BLaER1 (cell line): ENCODE measurements at regions not wholly inside any gene's neighbourhood (a gene's known extent, or its start where the extent isn't known, plus 50 kb on each side); places are given as distances from the start of the nearest gene placed in this dataset.

Source experiments
- H3K27ac ChIP-seq: shearing (Covaris generic); formaldehyde crosslinking; 2 replicates; pipeline ENCODE4 v1.8.1; 2022
- H3K27me3 ChIP-seq: shearing (Covaris generic); formaldehyde crosslinking; 2 replicates; pipeline ENCODE4 v1.8.1; 2022
- H3K36me3 ChIP-seq: shearing (Covaris generic); formaldehyde crosslinking; 2 replicates; pipeline ENCODE4 v1.8.1; 2022
- H3K4me1 ChIP-seq: shearing (Covaris generic); formaldehyde crosslinking; 2 replicates; pipeline ENCODE4 v1.8.1; 2022
- H3K4me2 ChIP-seq: shearing (Covaris generic); formaldehyde crosslinking; 2 replicates; pipeline ENCODE4 v1.8.1; 2022
- H3K4me3 ChIP-seq: shearing (Covaris generic); formaldehyde crosslinking; 2 replicates; pipeline ENCODE4 v1.8.1; 2022
- H3K9ac ChIP-seq: shearing (Covaris generic); formaldehyde crosslinking; 2 replicates; pipeline ENCODE4 v1.8.1; 2022
- H3K9me3 ChIP-seq: shearing (Covaris generic); formaldehyde crosslinking; 2 replicates; pipeline ENCODE4 v1.8.1; 2022
- H4K20me1 ChIP-seq: shearing (Covaris generic); formaldehyde crosslinking; 2 replicates; pipeline ENCODE4 v1.8.1; 2022
- Cebpa-rat ChIP-seq: shearing (Covaris generic); IDR thresholded peaks from 2 replicates; pipeline ENCODE4 v1.8.1; 2022

DNA sequence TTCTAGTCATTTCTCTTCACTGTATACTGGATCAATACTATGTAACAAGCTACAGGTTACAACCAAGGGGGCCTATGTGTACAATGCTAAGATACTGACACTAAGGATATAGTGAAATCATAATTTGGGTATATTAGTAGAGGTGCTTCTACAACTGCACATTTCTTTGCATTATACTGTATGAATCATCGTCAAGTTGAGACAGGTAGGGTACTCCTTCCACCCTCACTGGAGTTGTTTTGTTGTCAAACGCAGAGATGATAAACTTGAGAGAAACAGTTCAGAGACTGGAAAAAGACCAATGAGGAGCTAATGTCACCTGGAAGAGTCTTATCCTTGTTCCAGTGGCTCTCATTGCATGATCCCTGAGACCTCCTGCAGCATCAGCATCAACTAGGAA lies 208.2 kb upstream of the PRPS1L1 start:
- no peak overlapping the region for H3K4me3 ChIP-seq
- H3K27me3 ChIP-seq = no peaks in the 10 kb centered on the region
- no peaks in the 10 kb centered on the region for H3K9me3 ChIP-seq
- H3K27ac ChIP-seq = no peak overlapping the region
- TF ChIP-seq Cebpa-rat = no peak
- no peaks in the 10 kb centered on the region for H4K20me1 ChIP-seq
- no peak overlapping the region for H3K9ac ChIP-seq
- H3K4me1 ChIP-seq = no peaks in the 10 kb centered on the region
- H3K4me2 ChIP-seq = no peak overlapping the region
- no peaks in the 10 kb centered on the region for H3K36me3 ChIP-seq

DNA sequence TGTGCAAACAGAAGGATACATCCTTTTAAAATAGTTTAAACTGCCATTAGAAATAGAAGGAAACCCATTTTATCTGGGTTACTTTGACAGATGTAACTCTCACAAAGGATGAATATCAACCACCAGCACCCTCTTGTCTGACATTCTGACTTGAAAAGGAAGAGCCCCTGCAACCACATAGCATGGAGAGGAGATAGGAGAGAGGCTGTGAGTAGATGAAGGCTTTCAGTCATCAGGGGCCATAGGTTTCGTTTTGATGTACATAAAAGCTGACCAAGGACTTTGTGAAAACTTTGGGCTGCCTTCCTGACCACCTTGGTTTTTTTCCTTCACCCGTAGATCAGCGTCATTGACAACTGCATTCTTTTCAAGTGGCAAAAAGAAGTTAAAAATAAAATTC lies 211.6 kb upstream of the PRPS1L1 start:
- TF ChIP-seq Cebpa-rat = no peak
- Histone ChIP-seq H3K27me3 (no peaks in the 10 kb centered on the region), H4K20me1 (no peaks in the 10 kb centered on the region), H3K9me3 (no peaks in the 10 kb centered on the region), H3K4me1 (no peaks in the 10 kb centered on the region), H3K4me3 (no peak overlapping the region), H3K4me2 (no peak overlapping the region), H3K27ac (no peak overlapping the region), H3K9ac (no peak overlapping the region), H3K36me3 (no peaks in the 10 kb centered on the region)

- no peaks in the 10 kb centered on the region for H3K9me3 ChIP-seq
- no peak overlapping the region for H3K4me2 ChIP-seq
- no peaks in the 10 kb centered on the region for H3K27me3 ChIP-seq
- TF ChIP-seq Cebpa-rat = no peak
- H3K36me3 ChIP-seq = no peaks in the 10 kb centered on the region
- no peaks in the 10 kb centered on the region for H4K20me1 ChIP-seq
- no peak overlapping the region for H3K4me3 ChIP-seq
- no peak overlapping the region for H3K27ac ChIP-seq
- no peak overlapping the region for H3K9ac ChIP-seq
- no peaks in the 10 kb centered on the region for H3K4me1 ChIP-seq
These were observed 214.0 kb upstream of the PRPS1L1 start for GRCh38 chr7:18241543-18242231.

DNA sequence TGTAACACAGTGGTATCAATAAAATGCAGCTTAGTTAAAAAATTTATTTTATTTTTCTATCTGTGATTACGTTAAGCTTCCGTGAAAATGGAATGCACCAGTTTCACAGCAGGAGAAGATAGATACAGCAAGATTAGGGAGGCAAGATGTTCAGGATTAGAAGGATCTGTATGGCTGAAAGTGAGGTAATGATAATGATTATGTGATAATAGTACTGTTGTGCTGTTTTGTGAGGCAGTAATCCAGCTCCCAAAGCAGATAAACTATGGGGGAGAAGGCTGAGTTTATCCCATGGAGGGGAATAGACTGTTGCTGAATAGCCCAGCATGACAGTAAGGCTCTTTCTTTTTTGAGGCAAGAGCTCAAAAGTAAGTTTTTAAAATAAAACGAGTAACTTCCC lies 216.1 kb upstream of the PRPS1L1 start:
- Histone ChIP-seq H3K4me2 (no peak overlapping the region), H3K9ac (no peak overlapping the region), H3K27ac (no peak overlapping the region), H3K4me1 (no peaks in the 10 kb centered on the region), H3K4me3 (no peak overlapping the region), H3K27me3 (no peaks in the 10 kb centered on the region), H3K9me3 (no peaks in the 10 kb centered on the region), H4K20me1 (no peaks in the 10 kb centered on the region), H3K36me3 (no peaks in the 10 kb centered on the region)
- no peak for TF ChIP-seq Cebpa-rat

DNA sequence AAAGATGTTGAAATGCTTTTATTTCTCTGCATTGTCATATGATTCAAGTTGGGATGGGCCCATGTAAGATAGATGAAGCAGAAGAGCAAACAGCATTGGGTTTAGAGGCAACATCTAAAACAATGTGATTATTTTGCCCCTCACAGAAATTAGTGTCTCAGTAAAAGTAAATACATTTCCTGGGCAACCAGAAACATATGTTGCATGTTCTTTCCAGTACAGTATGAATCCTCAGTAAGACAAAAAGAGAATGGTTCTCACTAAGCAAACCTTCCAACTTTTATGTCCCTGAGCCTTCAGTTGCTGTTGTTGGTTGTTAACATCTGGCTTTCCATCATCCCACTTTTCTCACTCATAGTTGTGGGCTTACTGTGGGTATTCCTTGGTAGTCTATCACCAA lies 222.5 kb upstream of the PRPS1L1 start:
- H3K4me1 ChIP-seq = no peaks in the 10 kb centered on the region
- H3K4me3 ChIP-seq = no peak overlapping the region
- H3K9ac ChIP-seq = no peak overlapping the region
- no peaks in the 10 kb centered on the region for H4K20me1 ChIP-seq
- TF ChIP-seq Cebpa-rat = no peak
- H3K27ac ChIP-seq = no peak overlapping the region
- peaks cover 24% of the 10 kb centered on the region for H3K9me3 ChIP-seq
- H3K36me3 ChIP-seq = no peaks in the 10 kb centered on the region
- no peaks in the 10 kb centered on the region for H3K27me3 ChIP-seq
- H3K4me2 ChIP-seq = no peak overlapping the region

GRCh38 chr7:18257711-18258110 lies 230.1 kb upstream of the PRPS1L1 start:
- Histone ChIP-seq H3K27ac (no peak overlapping the region), H4K20me1 (no peaks in the 10 kb centered on the region), H3K9ac (no peak overlapping the region), H3K4me1 (no peaks in the 10 kb centered on the region), H3K27me3 (no peaks in the 10 kb centered on the region), H3K4me3 (no peak overlapping the region), H3K36me3 (no peaks in the 10 kb centered on the region), H3K4me2 (no peak overlapping the region), H3K9me3 (no peaks in the 10 kb centered on the region; the same call in 1 of the 2 replicates)
- no peak for TF ChIP-seq Cebpa-rat

DNA sequence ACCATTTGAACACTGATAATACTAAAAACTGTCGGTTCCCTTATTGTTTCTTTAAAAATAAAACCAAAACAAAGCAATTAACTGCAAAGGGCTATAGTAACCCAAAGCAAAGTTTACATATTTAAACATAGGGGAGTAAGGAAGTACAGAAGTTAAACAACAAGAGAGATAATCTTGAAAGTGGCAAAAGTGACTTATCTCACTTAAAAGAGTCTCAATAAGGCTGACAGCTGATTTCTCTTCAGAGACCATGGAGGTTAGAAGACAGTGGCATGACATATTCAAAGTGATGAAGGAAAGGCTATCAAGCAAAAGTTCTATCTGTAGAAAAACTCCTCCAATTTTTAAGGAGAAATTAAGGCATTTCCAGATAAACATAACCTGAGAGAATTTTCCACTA lies 233.5 kb upstream of the HDAC9 start:
- no peak for TF ChIP-seq Cebpa-rat
- H3K27ac ChIP-seq = no peak overlapping the region
- H3K4me3 ChIP-seq = no peak overlapping the region
- H3K9ac ChIP-seq = no peak overlapping the region
- no peaks in the 10 kb centered on the region for H3K4me1 ChIP-seq
- H3K9me3 ChIP-seq = no peaks in the 10 kb centered on the region; the same call in 1 of the 2 replicates
- H3K4me2 ChIP-seq = no peak overlapping the region
- H4K20me1 ChIP-seq = no peaks in the 10 kb centered on the region
- H3K36me3 ChIP-seq = no peaks in the 10 kb centered on the region
- H3K27me3 ChIP-seq = no peaks in the 10 kb centered on the region

DNA sequence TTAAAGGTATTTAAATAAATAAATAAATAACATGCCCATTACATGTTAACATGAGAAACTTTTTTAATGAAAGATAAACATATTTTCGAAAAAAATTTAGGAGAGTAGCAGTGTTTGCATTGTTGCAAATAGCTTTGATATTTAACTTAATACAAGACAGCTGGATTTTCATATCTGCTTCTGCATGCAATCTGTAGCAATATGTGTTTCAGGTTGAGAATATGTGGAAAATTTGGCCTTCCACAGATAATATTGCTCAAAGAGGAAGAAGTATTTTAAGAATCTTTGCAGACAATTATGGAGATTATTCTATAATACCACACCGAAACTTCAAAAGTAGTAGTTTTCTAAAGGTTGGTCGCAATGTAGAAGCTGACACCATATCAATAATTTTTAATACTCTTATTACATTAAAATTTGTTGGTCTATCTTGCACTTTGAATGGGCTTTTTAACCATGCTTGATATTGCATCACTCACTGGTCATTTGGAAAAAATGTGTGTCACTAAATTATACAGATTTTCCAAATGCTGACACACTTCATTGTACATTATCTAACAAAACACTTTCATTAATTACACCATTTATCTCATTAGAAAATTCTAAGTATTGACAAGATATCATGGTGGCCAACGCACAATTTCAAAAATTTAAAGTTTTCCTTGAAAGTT lies 229.8 kb upstream of the HDAC9 start:
- Histone ChIP-seq H3K27me3 (no peaks in the 10 kb centered on the region), H3K4me3 (no peak overlapping the region), H3K27ac (no peak overlapping the region), H3K9ac (no peak overlapping the region), H3K4me2 (no peak overlapping the region), H3K36me3 (no peaks in the 10 kb centered on the region), H3K9me3 (no peaks in the 10 kb centered on the region; the same call in 1 of the 2 replicates), H3K4me1 (no peaks in the 10 kb centered on the region), H4K20me1 (no peaks in the 10 kb centered on the region)
- TF ChIP-seq Cebpa-rat = no peak

- Histone ChIP-seq H4K20me1 (no peaks in the 10 kb centered on the region), H3K4me3 (no peak overlapping the region), H3K27ac (no peak overlapping the region), H3K9me3 (no peaks in the 10 kb centered on the region), H3K9ac (no peak overlapping the region), H3K27me3 (no peaks in the 10 kb centered on the region), H3K4me1 (no peaks in the 10 kb centered on the region), H3K36me3 (no peaks in the 10 kb centered on the region), H3K4me2 (no peak overlapping the region)
- TF ChIP-seq Cebpa-rat = no peak
These were observed 227.0 kb upstream of the HDAC9 start for GRCh38 chr7:18268571-18268970.

- no peak overlapping the region for H3K4me2 ChIP-seq
- no peak overlapping the region for H3K9ac ChIP-seq
- H3K27ac ChIP-seq = no peak overlapping the region
- no peak for TF ChIP-seq Cebpa-rat
- H3K9me3 ChIP-seq = no peaks in the 10 kb centered on the region
- no peaks in the 10 kb centered on the region for H3K36me3 ChIP-seq
- H3K4me3 ChIP-seq = no peak overlapping the region
- H3K27me3 ChIP-seq = no peaks in the 10 kb centered on the region
- H4K20me1 ChIP-seq = no peaks in the 10 kb centered on the region
- H3K4me1 ChIP-seq = no peaks in the 10 kb centered on the region
These were observed 219.2 kb upstream of the HDAC9 start for GRCh38 chr7:18276380-18276779.
